H9 (cell line): ENCODE measurements at regions not wholly inside any gene's neighbourhood (a gene's known extent, or its start where the extent isn't known, plus 50 kb on each side); places are given as distances from the start of the nearest gene placed in this dataset.

Source experiments
- DNase-seq: peaks from one replicate; pipeline ENCODE4 v3.0.0-alpha.2; 2017
- H2AFZ ChIP-seq: one replicate; pipeline ENCODE4 v1.6.1; 2013; ENCODE audit warnings: mild to moderate bottlenecking, low read length, control low read depth, moderate library complexity
- H2AK5ac ChIP-seq: 2 replicates; pipeline ENCODE4 v1.6.1; 2013; ENCODE audit warnings: low read length, control low read depth, mixed read lengths; ENCODE audit not compliant: insufficient read length
- H2BK120ac ChIP-seq: one replicate; pipeline ENCODE4 v1.6.1; 2013; ENCODE audit warnings: low read depth, mild to moderate bottlenecking, low read length, control low read depth, inconsistent platforms; ENCODE audit not compliant: poor library complexity, severe bottlenecking
- H2BK12ac ChIP-seq: 2 replicates; pipeline ENCODE4 v1.6.1; 2013; ENCODE audit warnings: low read length, control low read depth, mixed read lengths, low read depth; ENCODE audit not compliant: insufficient read length
- H2BK15ac ChIP-seq: 2 replicates; pipeline ENCODE4 v1.6.1; 2013; ENCODE audit warnings: low read depth, low read length, control low read depth
- H2BK20ac ChIP-seq: one replicate; pipeline ENCODE4 v1.6.1; 2013; ENCODE audit warnings: low read depth, mild to moderate bottlenecking, low read length, control low read depth, inconsistent platforms; ENCODE audit not compliant: poor library complexity, severe bottlenecking
- H2BK5ac ChIP-seq: 2 replicates; pipeline ENCODE4 v1.6.1; 2013; ENCODE audit warnings: low read length, control low read depth, mixed read lengths; ENCODE audit not compliant: insufficient read length
- H3K14ac ChIP-seq: 2 replicates; pipeline ENCODE4 v1.6.1; 2013; ENCODE audit warnings: low read length, control low read depth; ENCODE audit not compliant: insufficient read depth
- H3K18ac ChIP-seq: 2 replicates; pipeline ENCODE4 v1.6.1; 2013; ENCODE audit warnings: low read depth, mild to moderate bottlenecking, mixed read lengths, low read length, control low read depth; ENCODE audit not compliant: insufficient read length
- H3K23ac ChIP-seq: 2 replicates; pipeline ENCODE4 v1.6.1; 2013; ENCODE audit warnings: low read length, control low read depth, mixed read lengths, low read depth; ENCODE audit not compliant: insufficient read length
- H3K23me2 ChIP-seq: 2 replicates; pipeline ENCODE4 v1.6.1; 2013; ENCODE audit warnings: low read depth, mild to moderate bottlenecking, mixed read lengths, low read length, control low read depth; ENCODE audit not compliant: insufficient read length, poor library complexity, severe bottlenecking
- H3K27ac ChIP-seq: 2 replicates; pipeline ENCODE4 v1.5.1; 2013; ENCODE audit warnings: low read length, control low read depth, mixed read lengths, low read depth; ENCODE audit not compliant: insufficient read length
- H3K27me3 ChIP-seq: 2 replicates; pipeline ENCODE4 v1.6.1; 2013; ENCODE audit warnings: low read length, control low read depth, inconsistent platforms; ENCODE audit not compliant: insufficient read depth
- H3K4ac ChIP-seq: 2 replicates; pipeline ENCODE4 v1.6.1; 2013; ENCODE audit warnings: low read depth, mild to moderate bottlenecking, control low read depth, inconsistent platforms, low read length, moderate library complexity
- H3K4me1 ChIP-seq: 2 replicates; pipeline ENCODE4 v1.6.1; 2013; ENCODE audit warnings: low read length, control low read depth, inconsistent platforms; ENCODE audit not compliant: insufficient read depth
- H3K4me2 ChIP-seq: 2 replicates; pipeline ENCODE4 v1.6.1; 2013; ENCODE audit warnings: low read length, control low read depth, mixed read lengths; ENCODE audit not compliant: insufficient read length, insufficient read depth
- H3K56ac ChIP-seq: 2 replicates; pipeline ENCODE4 v1.6.1; 2013; ENCODE audit warnings: low read depth, mild to moderate bottlenecking, mixed read lengths, low read length, control low read depth; ENCODE audit not compliant: insufficient read length
- H3K79me1 ChIP-seq: 2 replicates; pipeline ENCODE4 v1.6.1; 2013; ENCODE audit warnings: low read depth, mild to moderate bottlenecking, moderate library complexity, low read length, control low read depth, inconsistent platforms; ENCODE audit not compliant: insufficient read depth, poor library complexity, severe bottlenecking
- H3K79me2 ChIP-seq: 2 replicates; pipeline ENCODE4 v1.6.1; 2013; ENCODE audit warnings: low read length, control low read depth, inconsistent platforms; ENCODE audit not compliant: insufficient read depth
- H3K9ac ChIP-seq: 2 replicates; pipeline ENCODE4 v1.6.1; 2013; ENCODE audit warnings: low read length, control low read depth, mixed read lengths; ENCODE audit not compliant: insufficient read length; ENCODE audit errors: extremely low read depth
- H3K9me3 ChIP-seq: one replicate; pipeline ENCODE4 v1.6.1; 2013; ENCODE audit warnings: low read depth, low read length, inconsistent platforms; ENCODE audit not compliant: control insufficient read depth
- H3T11ph ChIP-seq: one replicate; pipeline ENCODE4 v1.6.1; 2013; ENCODE audit warnings: mild to moderate bottlenecking, low read length, control low read depth, inconsistent platforms
- H4K20me1 ChIP-seq: one replicate; pipeline ENCODE4 v1.6.1; 2013; ENCODE audit not compliant: control insufficient read depth, insufficient read length, insufficient read depth
- H4K5ac ChIP-seq: 2 replicates; pipeline ENCODE4 v1.6.1; 2013; ENCODE audit warnings: low read depth, mild to moderate bottlenecking, mixed read lengths, low read length, control low read depth; ENCODE audit not compliant: insufficient read length
- H4K8ac ChIP-seq: replicated peaks from 2 replicates; pipeline ENCODE4 v1.6.1; 2013; ENCODE audit warnings: low read length, control low read depth, mixed read lengths, low read depth; ENCODE audit not compliant: insufficient read length
- H4K91ac ChIP-seq: 2 replicates; pipeline ENCODE4 v1.6.1; 2013; ENCODE audit warnings: low read depth, mild to moderate bottlenecking, moderate library complexity, mixed read lengths, low read length, control low read depth; ENCODE audit not compliant: insufficient read length
- H3K27ac Mint-ChIP-seq, 3 experiments: 2 replicates in 2 of 3; 3 replicates in 1 of 3; pipeline ENCODE4 v1.8.0; 2020 to 2021; ENCODE audit warnings: mixed read lengths in 3 of 3, mild to moderate bottlenecking in 1 of 3, moderate library complexity in 1 of 3
- H3K27me3 Mint-ChIP-seq: 2 replicates; pipeline ENCODE4 v1.8.0; 2021; ENCODE audit warnings: low read depth, mild to moderate bottlenecking, moderate library complexity, mixed read lengths
- H3K36me3 Mint-ChIP-seq, 3 experiments: 2 replicates in 2 of 3; 3 replicates in 1 of 3; pipeline ENCODE4 v1.8.0; 2020 to 2021; ENCODE audit warnings: low read depth in 3 of 3, mixed read lengths in 3 of 3; ENCODE audit not compliant: insufficient read depth in 1 of 3
- H3K4me1 Mint-ChIP-seq, 2 experiments: 2 replicates each; pipeline ENCODE4 v1.8.0; 2020; ENCODE audit warnings: mixed read lengths in 2 of 2
- H3K4me3 Mint-ChIP-seq, 2 experiments: 2 replicates in 1 of 2; 3 replicates in 1 of 2; pipeline ENCODE4 v1.8.0; 2020 to 2021; ENCODE audit warnings: mild to moderate bottlenecking in 2 of 2, mixed read lengths in 2 of 2, moderate library complexity in 1 of 2
- H3K9me3 Mint-ChIP-seq, 2 experiments: 2 replicates in 1 of 2; 3 replicates in 1 of 2; pipeline ENCODE4 v1.8.0; 2020; ENCODE audit warnings: mild to moderate bottlenecking in 2 of 2, mixed read lengths in 2 of 2, moderate library complexity in 1 of 2
- CTCF ChIP-seq: fragments of 200-600 bp; sonication (generic); conservative IDR thresholded peaks from 3 replicates; pipeline ENCODE4 v1.8.0; 2021; ENCODE audit warnings: antibody characterized with exemption, mild to moderate bottlenecking
- WGBS: extraction: QIAGEN DNeasy Blood & Tissue Kit; methylation state at CpG from one replicate; pipeline ENCODE4 v1.1.7; 2013; ENCODE audit warnings: missing lambda C conversion rate, low lambda C conversion rate, mixed read lengths; ENCODE audit not compliant: insufficient read length; ENCODE audit errors: extremely low coverage; 5-methylcytosine and 5-hydroxymethylcytosine counted together

DNA sequence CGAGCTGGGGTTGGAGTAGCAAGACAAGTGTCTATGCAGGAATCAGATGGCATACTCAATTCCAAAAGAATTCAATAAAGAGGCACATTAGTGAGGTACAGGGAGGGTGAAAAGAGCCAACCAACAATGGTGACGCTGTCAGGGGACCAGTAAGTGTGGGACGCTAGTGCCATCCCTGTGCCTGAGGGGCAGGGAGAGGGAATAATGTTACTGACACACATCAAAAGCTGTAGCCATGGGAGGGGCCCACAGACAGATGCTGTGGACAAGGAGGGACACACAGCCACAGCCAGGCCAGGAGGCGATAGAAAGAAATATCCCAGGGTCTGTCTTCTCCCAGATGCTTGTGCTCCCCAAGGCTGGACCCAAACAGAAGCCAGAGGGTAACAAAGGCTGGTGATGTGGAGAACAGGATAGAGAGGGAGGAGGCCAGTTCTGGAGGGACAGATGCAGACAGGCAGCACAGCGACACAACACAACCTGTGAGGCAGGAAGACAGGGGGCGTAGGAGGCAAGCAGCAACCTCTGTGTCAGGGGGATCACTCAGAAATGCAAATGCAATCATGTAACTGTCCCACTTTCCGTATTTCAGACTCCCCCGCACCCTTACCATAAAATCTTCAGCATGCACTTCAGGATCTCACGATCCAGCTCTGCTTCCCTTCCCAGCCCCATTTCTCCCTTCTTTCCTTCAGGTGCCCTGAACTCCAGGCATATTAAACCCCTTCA lies 240.5 kb upstream of the FZD8 start:
- peak; percentile 67 for DNase-seq
- Histone ChIP-seq H3K56ac (no peak overlapping the region), H3K18ac (no peak overlapping the region), H3K23me2 (no peaks in the 10 kb centered on the region), H4K5ac (no peak overlapping the region), H3K9ac (no peak overlapping the region), H4K20me1 (no peaks in the 10 kb centered on the region), H2BK5ac (no peak overlapping the region), H2BK20ac (no peak overlapping the region), H3K79me2 (no peaks in the 10 kb centered on the region), H3K14ac (no peak overlapping the region), H3T11ph (no peak overlapping the region), H3K4me1 (no peaks in the 10 kb centered on the region), H3K4me2 (no peak overlapping the region), H2BK12ac (no peak overlapping the region), H2AFZ (no peak overlapping the region), H3K4ac (no peak overlapping the region), H3K27me3 (no peaks in the 10 kb centered on the region), H2BK120ac (no peak overlapping the region), H3K9me3 (no peaks in the 10 kb centered on the region), H2AK5ac (no peak overlapping the region), H4K91ac (no peak overlapping the region), H3K27ac (no peak overlapping the region), H3K79me1 (no peaks in the 10 kb centered on the region), H2BK15ac (no peak overlapping the region), H4K8ac (no peak overlapping the region), H3K23ac (no peak overlapping the region)
- Mint-ChIP-seq H3K4me1 (peaks cover 28 to 40% of the 10 kb centered on the region in 2 experiments), H3K27me3 (peaks cover 16% of the 10 kb centered on the region), H3K27ac (no peak overlapping the region; a peak in 1 of 7 replicates), H3K9me3 (peaks cover 0 to 2% of the 10 kb centered on the region in 2 experiments; a peak in 2 of 5 replicates), H3K4me3 (no peak overlapping the region; a peak in 1 of 5 replicates), H3K36me3 (peaks cover 0 to 1% (median under 1%) of the 10 kb centered on the region in 3 experiments; a peak in 3 of 7 replicates)
- no CpG with 5 or more reads among the region's 9 CpGs for WGBS
- peak; percentile 55 for TF ChIP-seq CTCF
